H9 (cell line): ENCODE measurements at regions not wholly inside any gene's neighbourhood (a gene's known extent, or its start where the extent isn't known, plus 50 kb on each side); places are given as distances from the start of the nearest gene placed in this dataset.

Experiments used
- DNase-seq: peaks from one replicate; pipeline ENCODE4 v3.0.0-alpha.2; 2017
- H2AFZ ChIP-seq: one replicate; pipeline ENCODE4 v1.6.1; 2013; ENCODE audit warnings: mild to moderate bottlenecking, low read length, control low read depth, moderate library complexity
- H2AK5ac ChIP-seq: 2 replicates; pipeline ENCODE4 v1.6.1; 2013; ENCODE audit warnings: low read length, control low read depth, mixed read lengths; ENCODE audit not compliant: insufficient read length
- H2BK120ac ChIP-seq: one replicate; pipeline ENCODE4 v1.6.1; 2013; ENCODE audit warnings: low read depth, mild to moderate bottlenecking, low read length, control low read depth, inconsistent platforms; ENCODE audit not compliant: poor library complexity, severe bottlenecking
- H2BK12ac ChIP-seq: 2 replicates; pipeline ENCODE4 v1.6.1; 2013; ENCODE audit warnings: low read length, control low read depth, mixed read lengths, low read depth; ENCODE audit not compliant: insufficient read length
- H2BK15ac ChIP-seq: 2 replicates; pipeline ENCODE4 v1.6.1; 2013; ENCODE audit warnings: low read depth, low read length, control low read depth
- H2BK20ac ChIP-seq: one replicate; pipeline ENCODE4 v1.6.1; 2013; ENCODE audit warnings: low read depth, mild to moderate bottlenecking, low read length, control low read depth, inconsistent platforms; ENCODE audit not compliant: poor library complexity, severe bottlenecking
- H2BK5ac ChIP-seq: 2 replicates; pipeline ENCODE4 v1.6.1; 2013; ENCODE audit warnings: low read length, control low read depth, mixed read lengths; ENCODE audit not compliant: insufficient read length
- H3K14ac ChIP-seq: 2 replicates; pipeline ENCODE4 v1.6.1; 2013; ENCODE audit warnings: low read length, control low read depth; ENCODE audit not compliant: insufficient read depth
- H3K18ac ChIP-seq: 2 replicates; pipeline ENCODE4 v1.6.1; 2013; ENCODE audit warnings: low read depth, mild to moderate bottlenecking, mixed read lengths, low read length, control low read depth; ENCODE audit not compliant: insufficient read length
- H3K23ac ChIP-seq: 2 replicates; pipeline ENCODE4 v1.6.1; 2013; ENCODE audit warnings: low read length, control low read depth, mixed read lengths, low read depth; ENCODE audit not compliant: insufficient read length
- H3K23me2 ChIP-seq: 2 replicates; pipeline ENCODE4 v1.6.1; 2013; ENCODE audit warnings: low read depth, mild to moderate bottlenecking, mixed read lengths, low read length, control low read depth; ENCODE audit not compliant: insufficient read length, poor library complexity, severe bottlenecking
- H3K27ac ChIP-seq: 2 replicates; pipeline ENCODE4 v1.5.1; 2013; ENCODE audit warnings: low read length, control low read depth, mixed read lengths, low read depth; ENCODE audit not compliant: insufficient read length
- H3K27me3 ChIP-seq: 2 replicates; pipeline ENCODE4 v1.6.1; 2013; ENCODE audit warnings: low read length, control low read depth, inconsistent platforms; ENCODE audit not compliant: insufficient read depth
- H3K4ac ChIP-seq: 2 replicates; pipeline ENCODE4 v1.6.1; 2013; ENCODE audit warnings: low read depth, mild to moderate bottlenecking, control low read depth, inconsistent platforms, low read length, moderate library complexity
- H3K4me1 ChIP-seq: 2 replicates; pipeline ENCODE4 v1.6.1; 2013; ENCODE audit warnings: low read length, control low read depth, inconsistent platforms; ENCODE audit not compliant: insufficient read depth
- H3K4me2 ChIP-seq: 2 replicates; pipeline ENCODE4 v1.6.1; 2013; ENCODE audit warnings: low read length, control low read depth, mixed read lengths; ENCODE audit not compliant: insufficient read length, insufficient read depth
- H3K56ac ChIP-seq: 2 replicates; pipeline ENCODE4 v1.6.1; 2013; ENCODE audit warnings: low read depth, mild to moderate bottlenecking, mixed read lengths, low read length, control low read depth; ENCODE audit not compliant: insufficient read length
- H3K79me1 ChIP-seq: 2 replicates; pipeline ENCODE4 v1.6.1; 2013; ENCODE audit warnings: low read depth, mild to moderate bottlenecking, moderate library complexity, low read length, control low read depth, inconsistent platforms; ENCODE audit not compliant: insufficient read depth, poor library complexity, severe bottlenecking
- H3K79me2 ChIP-seq: 2 replicates; pipeline ENCODE4 v1.6.1; 2013; ENCODE audit warnings: low read length, control low read depth, inconsistent platforms; ENCODE audit not compliant: insufficient read depth
- H3K9ac ChIP-seq: 2 replicates; pipeline ENCODE4 v1.6.1; 2013; ENCODE audit warnings: low read length, control low read depth, mixed read lengths; ENCODE audit not compliant: insufficient read length; ENCODE audit errors: extremely low read depth
- H3K9me3 ChIP-seq: one replicate; pipeline ENCODE4 v1.6.1; 2013; ENCODE audit warnings: low read depth, low read length, inconsistent platforms; ENCODE audit not compliant: control insufficient read depth
- H3T11ph ChIP-seq: one replicate; pipeline ENCODE4 v1.6.1; 2013; ENCODE audit warnings: mild to moderate bottlenecking, low read length, control low read depth, inconsistent platforms
- H4K20me1 ChIP-seq: one replicate; pipeline ENCODE4 v1.6.1; 2013; ENCODE audit not compliant: control insufficient read depth, insufficient read length, insufficient read depth
- H4K5ac ChIP-seq: 2 replicates; pipeline ENCODE4 v1.6.1; 2013; ENCODE audit warnings: low read depth, mild to moderate bottlenecking, mixed read lengths, low read length, control low read depth; ENCODE audit not compliant: insufficient read length
- H4K8ac ChIP-seq: replicated peaks from 2 replicates; pipeline ENCODE4 v1.6.1; 2013; ENCODE audit warnings: low read length, control low read depth, mixed read lengths, low read depth; ENCODE audit not compliant: insufficient read length
- H4K91ac ChIP-seq: 2 replicates; pipeline ENCODE4 v1.6.1; 2013; ENCODE audit warnings: low read depth, mild to moderate bottlenecking, moderate library complexity, mixed read lengths, low read length, control low read depth; ENCODE audit not compliant: insufficient read length
- H3K27ac Mint-ChIP-seq, 3 experiments: 2 replicates in 2 of 3; 3 replicates in 1 of 3; pipeline ENCODE4 v1.8.0; 2020 to 2021; ENCODE audit warnings: mixed read lengths in 3 of 3, mild to moderate bottlenecking in 1 of 3, moderate library complexity in 1 of 3
- H3K27me3 Mint-ChIP-seq: 2 replicates; pipeline ENCODE4 v1.8.0; 2021; ENCODE audit warnings: low read depth, mild to moderate bottlenecking, moderate library complexity, mixed read lengths
- H3K36me3 Mint-ChIP-seq, 3 experiments: 2 replicates in 2 of 3; 3 replicates in 1 of 3; pipeline ENCODE4 v1.8.0; 2020 to 2021; ENCODE audit warnings: low read depth in 3 of 3, mixed read lengths in 3 of 3; ENCODE audit not compliant: insufficient read depth in 1 of 3
- H3K4me1 Mint-ChIP-seq, 2 experiments: 2 replicates each; pipeline ENCODE4 v1.8.0; 2020; ENCODE audit warnings: mixed read lengths in 2 of 2
- H3K4me3 Mint-ChIP-seq, 2 experiments: 2 replicates in 1 of 2; 3 replicates in 1 of 2; pipeline ENCODE4 v1.8.0; 2020 to 2021; ENCODE audit warnings: mild to moderate bottlenecking in 2 of 2, mixed read lengths in 2 of 2, moderate library complexity in 1 of 2
- H3K9me3 Mint-ChIP-seq, 2 experiments: 2 replicates in 1 of 2; 3 replicates in 1 of 2; pipeline ENCODE4 v1.8.0; 2020; ENCODE audit warnings: mild to moderate bottlenecking in 2 of 2, mixed read lengths in 2 of 2, moderate library complexity in 1 of 2
- CTCF ChIP-seq: fragments of 200-600 bp; sonication (generic); conservative IDR thresholded peaks from 3 replicates; pipeline ENCODE4 v1.8.0; 2021; ENCODE audit warnings: antibody characterized with exemption, mild to moderate bottlenecking
- WGBS: extraction: QIAGEN DNeasy Blood & Tissue Kit; methylation state at CpG from one replicate; pipeline ENCODE4 v1.1.7; 2013; ENCODE audit warnings: missing lambda C conversion rate, low lambda C conversion rate, mixed read lengths; ENCODE audit not compliant: insufficient read length; ENCODE audit errors: extremely low coverage; 5-methylcytosine and 5-hydroxymethylcytosine counted together

GRCh38 chr2:120855855-120856405, 120.3 kb downstream of the GLI2 start:
- no peak overlapping the region for H2BK120ac ChIP-seq
- H3K23ac ChIP-seq = no peak overlapping the region
- H3K4me3 Mint-ChIP-seq = no peak overlapping the region
- H4K91ac ChIP-seq = no peak overlapping the region
- no peak overlapping the region for H3K4ac ChIP-seq
- no peak overlapping the region for H2BK12ac ChIP-seq
- H3K27me3 ChIP-seq = no peaks in the 10 kb centered on the region
- no peaks in the 10 kb centered on the region for H3K27me3 Mint-ChIP-seq
- no peak overlapping the region for H3K9ac ChIP-seq
- no peak overlapping the region for H4K8ac ChIP-seq
- H3K9me3 Mint-ChIP-seq = no peaks in the 10 kb centered on the region
- peaks cover 0 to 3% (median 0%) of the 10 kb centered on the region in 3 experiments; a peak in 2 of 7 replicates for H3K36me3 Mint-ChIP-seq
- H3K14ac ChIP-seq = no peak overlapping the region; the same call in 1 of the 2 replicates
- no peak overlapping the region for H2AK5ac ChIP-seq
- H3K4me1 ChIP-seq = peaks cover 10% of the 10 kb centered on the region
- H3K27ac ChIP-seq = no peak overlapping the region
- no peak overlapping the region for H2AFZ ChIP-seq
- TF ChIP-seq CTCF = no peak
- no peak for DNase-seq
- H2BK15ac ChIP-seq = no peak overlapping the region
- no peaks in the 10 kb centered on the region for H4K20me1 ChIP-seq
- H3T11ph ChIP-seq = no peak overlapping the region
- H3K18ac ChIP-seq = no peak overlapping the region
- no peak overlapping the region for H2BK20ac ChIP-seq
- H3K56ac ChIP-seq = no peak overlapping the region
- no peaks in the 10 kb centered on the region for H3K23me2 ChIP-seq
- no CpG with 5 or more reads among the region's 4 CpGs for WGBS
- H3K4me2 ChIP-seq = no peak overlapping the region
- H3K9me3 ChIP-seq = no peaks in the 10 kb centered on the region
- no peak overlapping the region for H4K5ac ChIP-seq
- peak overlapping the region in 1 of 3 experiments; percentile 86; a peak in 1 of 7 replicates for H3K27ac Mint-ChIP-seq
- H3K79me2 ChIP-seq = no peaks in the 10 kb centered on the region; the same call in 1 of the 2 replicates
- H3K4me1 Mint-ChIP-seq = peaks cover 46 to 55% of the 10 kb centered on the region in 2 experiments
- no peak overlapping the region for H2BK5ac ChIP-seq
- no peaks in the 10 kb centered on the region for H3K79me1 ChIP-seq
